Lower lobe of right lung (tissue), 2 donors: ENCODE measurements at regions not wholly inside any gene's neighbourhood (a gene's known extent, or its start where the extent isn't known, plus 50 kb on each side); places are given as distances from the start of the nearest gene placed in this dataset.

Experiments used
- ATAC-seq, 2 donors: fragments of 200-7000 bp; cut with Tn5 transposase; one replicate each; pipeline ENCODE4 v1.9.1; 2020 to 2022; ENCODE audit warnings: mild to moderate bottlenecking in 2 of 2, moderate library complexity in 2 of 2
- DNase-seq: peaks from one replicate; pipeline ENCODE4 v3.0.0-alpha.2; 2020
- H3K27ac ChIP-seq: fragments of 200-600 bp; one replicate; pipeline ENCODE4 v1.8.0; 2022
- H3K27me3 ChIP-seq: fragments of 200-600 bp; one replicate; pipeline ENCODE4 v1.8.0; 2022; ENCODE audit warnings: low read depth
- H3K36me3 ChIP-seq: fragments of 200-600 bp; one replicate; pipeline ENCODE4 v1.8.0; 2022; ENCODE audit warnings: mild to moderate bottlenecking
- H3K4me1 ChIP-seq: fragments of 200-600 bp; one replicate; pipeline ENCODE4 v1.8.0; 2022
- H3K4me3 ChIP-seq: fragments of 200-600 bp; one replicate; pipeline ENCODE4 v1.8.0; 2022; ENCODE audit warnings: mild to moderate bottlenecking
- H3K9me3 ChIP-seq: fragments of 200-600 bp; one replicate; pipeline ENCODE4 v1.8.0; 2022
- CTCF ChIP-seq: fragments of 200-600 bp; IDR thresholded peaks from one replicate; pipeline ENCODE4 v1.8.0; 2022; ENCODE audit warnings: antibody characterized with exemption, mild to moderate bottlenecking
- intact Hi-C: fragments of 100-400 bp; cut with DNase I; formaldehyde crosslinking; loops from one replicate; pipeline ENCODE4 v1.11.0; 2022
- donor health status: DM: no; HTN: yes; CAD: no; lungs with severe emphysema.

DNA sequence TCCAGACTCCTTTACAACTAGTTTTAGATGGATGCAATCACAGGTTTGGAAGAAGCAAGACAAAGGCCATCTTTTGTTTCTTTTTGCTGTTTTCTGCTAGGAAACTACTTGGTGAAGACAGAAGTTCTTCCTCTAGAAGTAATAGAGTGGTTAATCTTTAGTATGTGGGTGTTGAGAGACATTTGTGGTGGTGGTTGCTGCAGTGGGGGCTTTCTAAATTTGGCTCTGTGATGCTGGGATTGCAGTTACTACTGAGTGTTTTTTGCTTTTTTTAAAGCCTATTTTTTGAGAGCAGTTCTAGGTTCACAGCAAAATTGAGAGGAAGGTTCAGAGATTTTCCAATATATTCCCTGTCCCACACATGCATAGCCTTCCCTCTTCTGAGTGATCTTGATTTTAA is 120.0 kb downstream of the AASDHPPT start:
- intact Hi-C loops, result no loop called here
- DNase-seq (no peak), ATAC-seq (no peak)
- no peak for TF ChIP-seq CTCF
- H3K27ac ChIP-seq, result no peak overlapping the region
- no peaks in the 10 kb centered on the region for H3K27me3 ChIP-seq
- H3K36me3 ChIP-seq, result no peaks in the 10 kb centered on the region
- no peaks in the 10 kb centered on the region for H3K4me1 ChIP-seq
- H3K4me3 ChIP-seq, result no peak overlapping the region
- H3K9me3 ChIP-seq, result no peaks in the 10 kb centered on the region

DNA sequence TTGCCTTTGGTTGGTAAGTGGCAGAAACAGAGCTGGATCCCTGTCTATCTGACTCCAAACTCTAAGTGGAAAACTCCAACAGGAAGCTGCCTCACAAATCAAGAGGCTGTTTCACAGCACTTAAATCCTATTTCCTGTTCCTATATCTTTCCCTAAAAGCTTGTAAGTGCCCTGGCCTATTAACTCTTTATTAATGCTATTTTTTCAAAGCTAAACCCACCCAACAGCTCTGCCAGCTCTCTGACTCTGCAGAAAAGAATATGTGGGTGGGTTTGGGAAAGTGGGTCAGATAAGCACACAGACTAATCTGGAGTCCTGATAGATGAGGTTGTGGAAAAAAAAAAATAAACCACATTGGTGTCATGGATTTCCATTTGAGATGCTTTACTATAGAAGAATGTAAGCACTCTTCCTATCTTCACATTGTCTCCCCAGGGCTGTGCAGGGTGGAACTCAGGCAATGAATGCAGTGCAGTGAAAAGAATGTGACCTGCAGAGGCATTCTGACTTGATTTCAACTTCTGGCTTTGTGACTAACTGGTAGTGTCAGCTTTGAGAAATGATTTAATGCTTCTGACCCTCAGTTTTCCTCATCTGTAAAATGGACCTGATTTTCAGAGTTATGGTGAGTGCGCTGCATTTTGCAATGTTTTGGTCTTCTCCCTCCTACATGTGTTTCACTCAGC is 125.6 kb downstream of the AASDHPPT start:
- Histone ChIP-seq H3K36me3 (no peaks in the 10 kb centered on the region), H3K27me3 (no peaks in the 10 kb centered on the region), H3K9me3 (no peaks in the 10 kb centered on the region), H3K27ac (no peak overlapping the region), H3K4me3 (no peak overlapping the region), H3K4me1 (no peaks in the 10 kb centered on the region)
- intact Hi-C loops, result no loop called here
- no peak for ATAC-seq
- no peak for DNase-seq
- TF ChIP-seq CTCF, result no peak

DNA sequence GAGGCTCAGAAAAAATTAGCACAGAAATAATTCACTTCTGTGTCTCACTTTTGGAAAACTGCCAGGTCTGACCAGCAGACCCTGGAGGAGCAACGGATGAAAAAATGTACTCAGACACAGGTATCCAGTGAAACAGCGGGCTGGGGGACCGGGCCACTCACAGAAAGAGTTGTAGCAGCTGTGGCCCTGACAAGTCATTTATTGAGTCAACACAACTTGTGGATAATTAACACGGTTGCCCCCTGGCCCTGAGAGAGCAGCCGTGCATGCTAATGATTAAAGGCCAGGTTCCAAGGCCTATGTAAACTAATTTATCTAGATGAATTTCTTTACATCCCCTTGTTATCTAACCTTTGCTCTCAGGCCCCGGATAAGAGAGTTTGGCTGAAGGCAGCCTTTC is 131.3 kb downstream of the AASDHPPT start:
- no peaks in the 10 kb centered on the region for H3K36me3 ChIP-seq
- H3K9me3 ChIP-seq, result no peaks in the 10 kb centered on the region
- H3K27ac ChIP-seq, result no peak overlapping the region
- DNase-seq (no peak), ATAC-seq (no peak)
- TF ChIP-seq CTCF, result no peak
- H3K4me3 ChIP-seq, result no peak overlapping the region
- no peaks in the 10 kb centered on the region for H3K27me3 ChIP-seq
- intact Hi-C loops, result no loop called here
- H3K4me1 ChIP-seq, result no peaks in the 10 kb centered on the region

GRCh38 chr11:106212081-106212480 is 134.6 kb downstream of the AASDHPPT start:
- no peak overlapping the region for H3K4me3 ChIP-seq
- no peak overlapping the region for H3K27ac ChIP-seq
- H3K36me3 ChIP-seq, result no peaks in the 10 kb centered on the region
- no peaks in the 10 kb centered on the region for H3K4me1 ChIP-seq
- no peaks in the 10 kb centered on the region for H3K9me3 ChIP-seq
- ATAC-seq, result no peak
- no peak for TF ChIP-seq CTCF
- no peak for DNase-seq
- intact Hi-C loops, result no loop called here
- H3K27me3 ChIP-seq, result no peaks in the 10 kb centered on the region

GRCh38 chr11:106216281-106216680 is 138.8 kb downstream of the AASDHPPT start:
- Histone ChIP-seq H3K4me3 (no peak overlapping the region), H3K36me3 (no peaks in the 10 kb centered on the region), H3K27ac (no peak overlapping the region), H3K27me3 (no peaks in the 10 kb centered on the region), H3K9me3 (no peaks in the 10 kb centered on the region), H3K4me1 (no peaks in the 10 kb centered on the region)
- intact Hi-C loops, result no loop called here
- ATAC-seq, result no peak
- no peak for TF ChIP-seq CTCF
- DNase-seq, result no peak
